Ishikawa (cell line): ENCODE measurements at regions not wholly inside any gene's neighbourhood (a gene's known extent, or its start where the extent isn't known, plus 50 kb on each side); places are given as distances from the start of the nearest gene placed in this dataset.

ENCODE experiments used
- CEBPB ChIP-seq: IDR thresholded peaks from 2 replicates; pipeline ENCODE4 v1.6.1; 2012
- CREB1 ChIP-seq: IDR thresholded peaks from 2 replicates; pipeline ENCODE4 v1.6.1; 2012; ENCODE audit warnings: low read depth
- EGR1 ChIP-seq: IDR thresholded peaks from 2 replicates; pipeline ENCODE4 v1.6.1; 2012
- EP300 ChIP-seq: IDR thresholded peaks from 2 replicates; pipeline ENCODE4 v1.6.1; 2012; ENCODE audit warnings: borderline replicate concordance
- FOXM1 ChIP-seq: IDR thresholded peaks from 2 replicates; pipeline ENCODE4 v1.6.1; 2012; ENCODE audit warnings: low read depth, borderline replicate concordance
- MAX ChIP-seq: IDR thresholded peaks from 2 replicates; pipeline ENCODE4 v1.6.1; 2012
- NFIC ChIP-seq: IDR thresholded peaks from 2 replicates; pipeline ENCODE4 v1.6.1; 2012
- RAD21 ChIP-seq: IDR thresholded peaks from 2 replicates; pipeline ENCODE4 v1.6.1; 2012; ENCODE audit warnings: low read depth
- REST ChIP-seq: IDR thresholded peaks from 2 replicates; pipeline ENCODE4 v1.6.1; 2012; ENCODE audit warnings: low read depth, mild to moderate bottlenecking
- TAF1 ChIP-seq: IDR thresholded peaks from 2 replicates; pipeline ENCODE4 v1.6.1; 2012; ENCODE audit warnings: low read depth, mild to moderate bottlenecking
- TCF12 ChIP-seq: IDR thresholded peaks from 2 replicates; pipeline ENCODE4 v1.6.1; 2012; ENCODE audit warnings: low read depth
- TEAD4 ChIP-seq: IDR thresholded peaks from 2 replicates; pipeline ENCODE4 v1.6.1; 2012
- USF1 ChIP-seq: IDR thresholded peaks from 2 replicates; pipeline ENCODE4 v1.6.1; 2012
- YY1 ChIP-seq: IDR thresholded peaks from 2 replicates; pipeline ENCODE4 v1.6.1; 2012; ENCODE audit warnings: low read depth
- ZBTB7A ChIP-seq: IDR thresholded peaks from 2 replicates; pipeline ENCODE4 v1.6.1; 2012; ENCODE audit warnings: low read depth

- TF ChIP-seq YY1 (no peak), EP300 (no peak), FOXM1 (no peak), EGR1 (no peak), CREB1 (no peak), REST (no peak), RAD21 (no peak), TAF1 (no peak), USF1 (no peak), ZBTB7A (no peak), NFIC (no peak), CEBPB (no peak), TCF12 (no peak), TEAD4 (no peak), MAX (no peak)
Observed at GRCh38 chr1:94667818-94668217, 126.3 kb upstream of the F3 start.

GRCh38 chr1:94666797-94667196, 125.2 kb upstream of the F3 start:
- TF ChIP-seq REST (no peak), CREB1 (no peak), YY1 (no peak), EGR1 (no peak), USF1 (no peak), RAD21 (no peak), CEBPB (no peak), EP300 (no peak), TAF1 (no peak), TEAD4 (no peak), FOXM1 (no peak), NFIC (no peak), ZBTB7A (no peak), MAX (no peak), TCF12 (no peak)

GRCh38 chr1:94661431-94661932, 119.9 kb upstream of the F3 start:
- TF ChIP-seq ZBTB7A (no peak), CREB1 (no peak), TCF12 (no peak), EGR1 (no peak), USF1 (no peak), EP300 (no peak), FOXM1 (no peak), TEAD4 (no peak), MAX (no peak), TAF1 (no peak), CEBPB (no peak), RAD21 (no peak), YY1 (no peak), REST (no peak)

- TF ChIP-seq NFIC (no peak), TCF12 (no peak), USF1 (no peak), CEBPB (no peak), RAD21 (no peak), YY1 (no peak), REST (no peak), TAF1 (no peak), CREB1 (no peak), ZBTB7A (no peak), FOXM1 (no peak), EGR1 (no peak), EP300 (no peak), MAX (no peak), TEAD4 (no peak)
Observed at GRCh38 chr1:94660994-94661393, 119.4 kb upstream of the F3 start.
